Prostate gland (tissue), 2 donors: ENCODE measurements at regions not wholly inside any gene's neighbourhood (a gene's known extent, or its start where the extent isn't known, plus 50 kb on each side); places are given as distances from the start of the nearest gene placed in this dataset.

ENCODE experiments used
- DNase-seq: peaks from one replicate; pipeline ENCODE4 v3.0.0-alpha.2; 2019; ENCODE audit warnings: low spot score
- H3K27ac ChIP-seq, 2 donors: fragments of 200-600 bp; sonication (generic); 2 replicates each; pipeline ENCODE4 v1.5.1; 2017 to 2019
- H3K27me3 ChIP-seq: fragments of 200-600 bp; sonication (generic); replicated peaks from 2 replicates; pipeline ENCODE4 v1.5.1; 2019; ENCODE audit not compliant: insufficient read depth
- H3K36me3 ChIP-seq, 2 donors: fragments of 200-600 bp; sonication (generic); 1 replicate in 1 of 2; 2 replicates in 1 of 2; pipeline versions ENCODE4 v1.5.1 to v1.8.1; 2017 to 2019
- H3K4me1 ChIP-seq: fragments of 200-600 bp; sonication (generic); replicated peaks from 2 replicates; pipeline ENCODE4 v1.5.1; 2019
- H3K4me3 ChIP-seq, 2 donors: fragments of 200-600 bp; sonication (generic); 2 replicates each; pipeline ENCODE4 v1.5.1; 2017 to 2019
- H3K9me3 ChIP-seq: fragments of 200-600 bp; sonication (generic); 2 replicates; pipeline ENCODE4 v1.5.1; 2017
- POLR2A ChIP-seq: fragments of 450-650 bp; IDR thresholded peaks from one replicate; pipeline ENCODE4 v1.6.1; 2016; ENCODE audit warnings: antibody characterized with exemption, mild to moderate bottlenecking
- POLR2AphosphoS5 ChIP-seq: sonication (generic); formaldehyde crosslinking; IDR thresholded peaks from one replicate; pipeline ENCODE4 v1.6.1; 2017; ENCODE audit warnings: antibody characterized with exemption
- WGBS: methylation state at CpG from one replicate; pipeline ENCODE4 v1.1.5; 2018; 5-methylcytosine and 5-hydroxymethylcytosine counted together
- intact Hi-C: fragments of 100-400 bp; cut with DNase I; formaldehyde crosslinking; loops from one replicate; pipeline ENCODE4 v1.14.2; 2022
- TF ChIP-seq, protein P1 (sequence below), 4 experiments: fragments of 200-600 bp in 2 of 4; fragments of 450-650 bp in 2 of 4; sonication (generic) in 2 of 4; IDR thresholded peaks; 1 replicate in 3 of 4; 2 replicates in 1 of 4; pipeline ENCODE4 v1.5.1; 2016 to 2019; ENCODE audit warnings: antibody characterized with exemption in 4 of 4, mild to moderate bottlenecking in 2 of 4, moderate library complexity in 2 of 4

DNA sequence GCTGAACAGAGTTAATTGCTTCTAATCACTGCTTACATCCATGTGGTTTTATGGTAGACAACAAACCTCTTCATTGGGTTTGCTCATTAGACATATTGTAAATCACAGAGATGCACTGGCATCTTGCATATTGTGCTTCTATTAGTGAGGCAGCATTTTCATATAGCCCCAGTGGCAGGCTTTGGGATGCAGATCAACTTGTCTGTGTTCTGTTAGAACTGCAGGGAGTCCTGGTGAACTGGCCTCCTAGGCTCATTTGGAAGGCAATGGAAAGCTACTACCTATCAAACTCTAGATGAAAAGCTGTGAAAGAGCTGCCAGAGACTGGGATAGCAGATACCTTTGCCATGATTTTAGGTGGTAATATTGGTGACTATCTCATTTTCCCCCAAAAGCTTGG, 108.8 kb downstream of the NAA11 start:
- TF ChIP-seq POLR2AphosphoS5: no peak
- no peak for TF ChIP-seq POLR2A
- TF ChIP-seq, protein P1, sequence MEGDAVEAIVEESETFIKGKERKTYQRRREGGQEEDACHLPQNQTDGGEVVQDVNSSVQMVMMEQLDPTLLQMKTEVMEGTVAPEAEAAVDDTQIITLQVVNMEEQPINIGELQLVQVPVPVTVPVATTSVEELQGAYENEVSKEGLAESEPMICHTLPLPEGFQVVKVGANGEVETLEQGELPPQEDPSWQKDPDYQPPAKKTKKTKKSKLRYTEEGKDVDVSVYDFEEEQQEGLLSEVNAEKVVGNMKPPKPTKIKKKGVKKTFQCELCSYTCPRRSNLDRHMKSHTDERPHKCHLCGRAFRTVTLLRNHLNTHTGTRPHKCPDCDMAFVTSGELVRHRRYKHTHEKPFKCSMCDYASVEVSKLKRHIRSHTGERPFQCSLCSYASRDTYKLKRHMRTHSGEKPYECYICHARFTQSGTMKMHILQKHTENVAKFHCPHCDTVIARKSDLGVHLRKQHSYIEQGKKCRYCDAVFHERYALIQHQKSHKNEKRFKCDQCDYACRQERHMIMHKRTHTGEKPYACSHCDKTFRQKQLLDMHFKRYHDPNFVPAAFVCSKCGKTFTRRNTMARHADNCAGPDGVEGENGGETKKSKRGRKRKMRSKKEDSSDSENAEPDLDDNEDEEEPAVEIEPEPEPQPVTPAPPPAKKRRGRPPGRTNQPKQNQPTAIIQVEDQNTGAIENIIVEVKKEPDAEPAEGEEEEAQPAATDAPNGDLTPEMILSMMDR (IDR thresholded peaks at IDR 0.05): no peak

DNA sequence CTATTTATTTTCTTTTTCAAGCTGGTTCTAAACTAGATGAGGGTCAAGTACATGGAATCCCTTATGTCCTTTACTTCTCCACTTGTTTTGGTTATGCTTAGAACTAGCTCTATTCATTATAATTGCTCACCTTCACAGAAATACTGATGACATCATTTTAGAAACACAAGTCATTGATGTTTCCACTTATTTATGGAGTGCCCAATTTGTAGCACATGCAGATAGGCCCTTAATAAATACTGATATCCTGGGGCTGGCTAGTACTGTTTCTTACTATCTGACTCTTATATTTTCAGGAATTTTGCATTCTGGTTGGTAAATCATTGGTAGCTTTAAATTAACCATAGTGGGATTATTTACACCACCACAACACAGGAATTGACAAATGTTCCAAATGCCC, 112.2 kb downstream of the NAA11 start:
- no peak for DNase-seq
- Histone ChIP-seq H3K27me3 (no peaks in the 10 kb centered on the region), H3K9me3 (no peaks in the 10 kb centered on the region), H3K4me1 (no peaks in the 10 kb centered on the region), H3K4me3 (no peak overlapping the region), H3K27ac (no peak overlapping the region), H3K36me3 (no peaks in the 10 kb centered on the region)
- no peak for TF ChIP-seq POLR2A
- TF ChIP-seq, protein P1 (IDR thresholded peaks at IDR 0.05): no peak
- no peak for TF ChIP-seq POLR2AphosphoS5
- intact Hi-C loops: no loop called here

More for the DNA sequence above, 108.8 kb downstream of the NAA11 start:
- H3K4me1 ChIP-seq: no peaks in the 10 kb centered on the region
- no peaks in the 10 kb centered on the region for H3K9me3 ChIP-seq
- no peak for DNase-seq
- intact Hi-C loops: no loop called here
- H3K27me3 ChIP-seq: no peaks in the 10 kb centered on the region
- H3K4me3 ChIP-seq: no peak overlapping the region
- H3K36me3 ChIP-seq: no peaks in the 10 kb centered on the region
- no peak overlapping the region for H3K27ac ChIP-seq

DNA sequence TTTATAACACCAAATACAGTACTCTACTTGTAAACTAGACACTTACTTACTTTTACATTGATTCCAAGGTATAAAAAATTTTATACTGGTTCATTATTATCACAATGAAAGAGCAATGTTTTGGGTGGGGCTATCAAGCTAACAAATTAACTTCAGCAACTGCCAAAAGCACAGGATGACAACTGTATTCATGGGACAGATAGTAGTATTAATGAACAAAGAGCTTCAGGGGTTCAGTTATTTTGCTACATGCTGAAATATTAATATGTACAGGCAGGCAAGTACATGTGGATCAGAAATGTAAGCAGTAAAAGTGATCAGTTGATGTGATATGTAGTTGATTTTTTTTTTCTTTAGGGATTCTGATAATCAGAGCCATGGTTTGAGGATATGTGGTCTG, 112.9 kb downstream of the NAA11 start:
- Histone ChIP-seq H3K27ac (no peak overlapping the region), H3K4me3 (no peak overlapping the region), H3K4me1 (no peaks in the 10 kb centered on the region), H3K36me3 (no peaks in the 10 kb centered on the region), H3K9me3 (no peaks in the 10 kb centered on the region), H3K27me3 (no peaks in the 10 kb centered on the region)
- intact Hi-C loops: no loop called here
- no peak for DNase-seq
- TF ChIP-seq POLR2A (no peak), POLR2AphosphoS5 (no peak)
- TF ChIP-seq, protein P1 (IDR thresholded peaks at IDR 0.05): no peak

DNA sequence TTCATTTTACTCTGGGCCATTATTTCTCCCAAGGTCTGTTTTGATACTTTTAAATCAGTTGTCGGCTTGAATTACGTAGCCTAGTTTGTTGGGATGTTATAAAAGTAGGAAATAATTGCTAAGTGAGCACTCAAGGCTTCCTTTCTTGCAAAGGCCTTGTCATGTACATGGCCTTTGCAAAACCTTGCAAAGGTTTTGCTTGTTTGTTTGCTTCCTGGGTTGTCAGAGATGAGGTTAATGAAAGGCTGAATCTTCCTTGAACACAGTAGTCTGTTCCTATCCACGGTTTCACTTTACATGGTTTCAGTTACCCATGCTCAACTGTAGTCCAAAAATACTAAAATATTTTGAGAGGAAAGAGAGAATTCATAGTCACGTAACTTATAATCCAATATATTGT, 113.5 kb downstream of the NAA11 start:
- DNase-seq: no peak
- 83% methylated on average over 4 of the region's 4 CpGs for WGBS
- TF ChIP-seq, protein P1 (IDR thresholded peaks at IDR 0.05): no peak
- TF ChIP-seq POLR2A (no peak), POLR2AphosphoS5 (no peak)
- intact Hi-C loops: no loop called here
- no peaks in the 10 kb centered on the region for H3K9me3 ChIP-seq
- H3K27me3 ChIP-seq: no peaks in the 10 kb centered on the region
- H3K4me1 ChIP-seq: no peaks in the 10 kb centered on the region
- no peaks in the 10 kb centered on the region for H3K36me3 ChIP-seq
- H3K27ac ChIP-seq: no peak overlapping the region
- H3K4me3 ChIP-seq: no peak overlapping the region

DNA sequence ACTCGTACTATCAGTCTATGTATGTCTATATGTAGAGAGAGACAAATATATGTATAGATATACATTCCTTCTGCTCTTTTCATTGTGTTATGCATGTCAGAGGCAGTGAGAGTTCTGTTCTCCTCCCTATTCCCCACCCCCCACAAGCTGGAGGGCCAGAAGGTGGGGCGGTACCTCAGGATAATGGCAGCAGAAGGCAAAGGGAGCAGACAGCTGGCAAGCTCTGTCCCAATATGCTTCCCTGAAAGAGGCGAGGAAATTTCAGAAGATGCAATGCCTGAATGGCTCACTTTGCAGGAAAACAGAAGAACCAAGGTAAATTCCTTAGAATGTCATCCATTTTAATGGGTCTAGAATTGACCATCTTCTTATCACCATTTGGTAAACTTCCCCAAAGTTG, 114.4 kb downstream of the NAA11 start:
- Histone ChIP-seq H3K9me3 (no peaks in the 10 kb centered on the region), H3K27me3 (no peaks in the 10 kb centered on the region)

More for the DNA sequence above, 114.4 kb downstream of the NAA11 start:
- no peaks in the 10 kb centered on the region for H3K36me3 ChIP-seq
- no peak overlapping the region for H3K27ac ChIP-seq
- no peak overlapping the region for H3K4me3 ChIP-seq
- no peaks in the 10 kb centered on the region for H3K4me1 ChIP-seq
- intact Hi-C loops: no loop called here
- 83% methylated on average over 3 of the region's 3 CpGs for WGBS
- TF ChIP-seq, protein P1 (IDR thresholded peaks at IDR 0.05): no peak
- no peak for DNase-seq
